H1 (cell line): ENCODE measurements at regions not wholly inside any gene's neighbourhood (a gene's known extent, or its start where the extent isn't known, plus 50 kb on each side); places are given as distances from the start of the nearest gene placed in this dataset.

Experiments used
- CTCF ChIA-PET: fragments of 300-600 bp; sonication (Branson Sonifier 250); formaldehyde crosslinking; loops from one replicate; lab custom pipeline; 2021; ENCODE audit not compliant: partially characterized antibody; lab: Charles Lee
- POLR2A ChIA-PET: fragments of 300-600 bp; sonication (Branson Sonifier 250); formaldehyde crosslinking; loops from one replicate; lab custom pipeline; 2021; ENCODE audit warnings: inconsistent platforms; ENCODE audit not compliant: partially characterized antibody; lab: Charles Lee
- DNase-seq, 2 experiments: peaks; one replicate each; pipeline versions ENCODE4 v3.0.0 to v3.0.0-alpha.2; 2010 to 2022; ENCODE audit warnings: low spot score in 2 of 2, low read depth in 1 of 2, mixed read lengths in 1 of 2
- FAIRE-seq: peaks from 2 replicates; lab custom pipeline; 2011; peaks lifted over from hg19 to GRCh38; lab: Jason Lieb, UNC
- H2AFZ ChIP-seq: 2 replicates; pipeline ENCODE4 v1.8.1; 2012; ENCODE audit warnings: low read length, inconsistent platforms
- H2AK5ac ChIP-seq: 2 replicates; pipeline ENCODE4 v1.6.1; 2013; ENCODE audit warnings: low read depth, low read length
- H2BK120ac ChIP-seq: replicated peaks from 2 replicates; pipeline ENCODE3; 2013; ENCODE audit warnings: low read depth, low read length, inconsistent platforms
- H2BK12ac ChIP-seq: 2 replicates; pipeline ENCODE4 v1.6.1; 2013; ENCODE audit warnings: low read depth, low read length
- H2BK15ac ChIP-seq: 2 replicates; pipeline ENCODE4 v1.6.1; 2013; ENCODE audit warnings: low read length
- H2BK20ac ChIP-seq: 2 replicates; pipeline ENCODE4 v1.6.1; 2013; ENCODE audit warnings: low read length
- H2BK5ac ChIP-seq: 2 replicates; pipeline ENCODE4 v1.6.1; 2013; ENCODE audit warnings: low read depth, low read length
- H3K14ac ChIP-seq: 2 replicates; pipeline ENCODE4 v1.6.1; 2013; ENCODE audit warnings: inconsistent platforms; ENCODE audit not compliant: insufficient read length
- H3K18ac ChIP-seq: 2 replicates; pipeline ENCODE4 v1.6.1; 2013; ENCODE audit warnings: low read length; ENCODE audit errors: extremely low read depth
- H3K23ac ChIP-seq: 2 replicates; pipeline ENCODE4 v1.6.1; 2013; ENCODE audit warnings: inconsistent platforms; ENCODE audit not compliant: insufficient read length
- H3K23me2 ChIP-seq: 2 replicates; pipeline ENCODE4 v1.6.1; 2013; ENCODE audit warnings: low read depth, low read length
- H3K27ac ChIP-seq: 2 replicates; pipeline ENCODE4 v1.6.1; 2011; ENCODE audit warnings: low read depth, low read length, inconsistent platforms
- H3K27me3 ChIP-seq, 4 experiments: replicated peaks in 1 of 4; 1 replicate in 1 of 4; 2 replicates in 3 of 4; pipeline versions ENCODE4 v1.6.1 to v1.8.1; 2011 to 2013; ENCODE audit warnings: low read length in 3 of 4, mild to moderate bottlenecking in 3 of 4, inconsistent platforms in 2 of 4, mixed read lengths in 2 of 4, moderate library complexity in 1 of 4; ENCODE audit not compliant: control insufficient read depth in 3 of 4, insufficient read depth in 3 of 4; ENCODE audit errors: extremely low read depth in 1 of 4
- H3K36me3 ChIP-seq, 4 experiments: 2 replicates each; pipeline versions ENCODE4 v1.6.1 to v1.8.1; 2011 to 2013; ENCODE audit warnings: mild to moderate bottlenecking in 4 of 4, low read length in 3 of 4, moderate library complexity in 2 of 4, control low read depth in 1 of 4, inconsistent platforms in 1 of 4; ENCODE audit not compliant: insufficient read depth in 4 of 4, control insufficient read depth in 2 of 4
- H3K4ac ChIP-seq: replicated peaks from 2 replicates; pipeline ENCODE3; 2013; ENCODE audit warnings: low read length, low read depth, mixed read lengths, inconsistent platforms; ENCODE audit not compliant: insufficient read length
- H3K4me1 ChIP-seq, 4 experiments: replicated peaks in 1 of 4; 1 replicate in 1 of 4; 2 replicates in 3 of 4; pipeline versions ENCODE4 v1.6.1 to v1.8.1; 2011 to 2013; ENCODE audit warnings: low read length in 3 of 4, inconsistent platforms in 2 of 4, mixed read lengths in 1 of 4; ENCODE audit not compliant: insufficient read depth in 4 of 4, control insufficient read depth in 3 of 4
- H3K4me2 ChIP-seq, 2 experiments: 2 replicates each; pipeline versions ENCODE4 v1.6.1 to v1.8.1; 2011 to 2013; ENCODE audit warnings: low read depth in 2 of 2, low read length in 2 of 2, control low read depth in 1 of 2, inconsistent platforms in 1 of 2, mild to moderate bottlenecking in 1 of 2; ENCODE audit not compliant: insufficient read depth in 1 of 2
- H3K4me3 ChIP-seq, 4 experiments: fragments of 200-600, 300-600 bp in 1 of 4; sonication (generic), shearing (Covaris generic), sonication (Bioruptor Twin) in 1 of 4; 2 replicates each; pipeline versions ENCODE4 v1.5.1 to v1.8.1; 2011 to 2016; ENCODE audit warnings: low read length in 4 of 4, low read depth in 3 of 4, control low read depth in 2 of 4, inconsistent platforms in 2 of 4, mild to moderate bottlenecking in 2 of 4, mixed read lengths in 1 of 4, moderate library complexity in 1 of 4; ENCODE audit not compliant: insufficient read depth in 2 of 4; ENCODE audit errors: extremely low read depth in 1 of 4
- H3K56ac ChIP-seq: replicated peaks from 2 replicates; pipeline ENCODE3; 2013; ENCODE audit warnings: low read depth, mild to moderate bottlenecking, mixed read lengths, low read length, inconsistent platforms; ENCODE audit not compliant: insufficient read length
- H3K79me1 ChIP-seq: 2 replicates; pipeline ENCODE4 v1.6.1; 2013; ENCODE audit warnings: low read depth, low read length, control low read depth
- H3K79me2 ChIP-seq, 2 experiments: 2 replicates each; pipeline versions ENCODE4 v1.6.1 to v1.8.1; 2012 to 2013; ENCODE audit warnings: low read length in 2 of 2, mild to moderate bottlenecking in 2 of 2, inconsistent platforms in 1 of 2; ENCODE audit not compliant: insufficient read depth in 2 of 2, control insufficient read depth in 1 of 2
- H3K9ac ChIP-seq, 4 experiments: replicated peaks in 1 of 4; 1 replicate in 1 of 4; 2 replicates in 3 of 4; pipeline versions ENCODE4 v1.6.1 to v1.8.1; 2011 to 2013; ENCODE audit warnings: low read depth in 3 of 4, low read length in 3 of 4, control low read depth in 2 of 4, mild to moderate bottlenecking in 2 of 4, moderate library complexity in 2 of 4, inconsistent platforms in 1 of 4; ENCODE audit errors: extremely low read depth in 1 of 4
- H3K9me3 ChIP-seq, 2 experiments: 2 replicates each; pipeline versions ENCODE4 v1.6.1 to v1.8.1; 2012 to 2013; ENCODE audit warnings: mild to moderate bottlenecking in 2 of 2, moderate library complexity in 2 of 2, control low read depth in 1 of 2, inconsistent platforms in 1 of 2, low read depth in 1 of 2, low read length in 1 of 2, mixed read lengths in 1 of 2; ENCODE audit not compliant: insufficient read depth in 2 of 2
- H4K20me1 ChIP-seq, 2 experiments: replicated peaks in 1 of 2; 2 replicates each; pipeline versions ENCODE3 to v1.8.1; 2011 to 2013; ENCODE audit warnings: inconsistent platforms in 2 of 2, low read length in 2 of 2, mild to moderate bottlenecking in 1 of 2; ENCODE audit not compliant: insufficient read depth in 2 of 2, control insufficient read depth in 1 of 2
- H4K5ac ChIP-seq: 2 replicates; pipeline ENCODE4 v1.6.1; 2013; ENCODE audit warnings: low read length, low read depth, mixed read lengths, inconsistent platforms; ENCODE audit not compliant: insufficient read length
- H4K8ac ChIP-seq: 2 replicates; pipeline ENCODE4 v1.8.0; 2013; ENCODE audit warnings: mild to moderate bottlenecking, moderate library complexity, low read length, inconsistent platforms; ENCODE audit not compliant: insufficient read depth; ENCODE audit errors: extremely low read depth
- H4K91ac ChIP-seq: replicated peaks from 2 replicates; pipeline ENCODE3; 2013; ENCODE audit warnings: low read length, mixed read lengths, inconsistent platforms; ENCODE audit not compliant: insufficient read length
- CHD2 ChIP-seq: IDR thresholded peaks from 2 replicates; pipeline ENCODE4 v1.6.1; 2012; ENCODE audit warnings: low read length, improper control_type of control experiment
- NANOG ChIP-seq: IDR thresholded peaks from 2 replicates; pipeline ENCODE4 v1.6.1; 2011; ENCODE audit warnings: low read length, low read depth, mild to moderate bottlenecking, inconsistent platforms; ENCODE audit not compliant: insufficient read depth, poor library complexity, severe bottlenecking
- NRF1 ChIP-seq: IDR thresholded peaks from 2 replicates; pipeline ENCODE4 v1.6.1; 2011; ENCODE audit warnings: mild to moderate bottlenecking, low read depth, low read length, improper control_type of control experiment
- PHF8 ChIP-seq: fragments of 200-600 bp; sonication (generic); conservative IDR thresholded peaks from 2 replicates; pipeline ENCODE4 v1.7.1; 2012; ENCODE audit warnings: low read depth, mild to moderate bottlenecking, inconsistent platforms, low read length, moderate library complexity
- SIRT6 ChIP-seq: IDR thresholded peaks from one replicate; pipeline ENCODE4 v1.7.1; 2012; ENCODE audit warnings: low read length, inconsistent platforms
- SIX5 ChIP-seq: IDR thresholded peaks from 2 replicates; pipeline ENCODE4 v1.6.1; 2011; ENCODE audit warnings: mild to moderate bottlenecking, low read depth, low read length
- TAF7 ChIP-seq: optimal IDR thresholded peaks from 2 replicates; pipeline ENCODE3; 2011; ENCODE audit warnings: low read depth, mild to moderate bottlenecking, inconsistent platforms, low read length, moderate library complexity, borderline replicate concordance
- TCF12 ChIP-seq: IDR thresholded peaks from 2 replicates; pipeline ENCODE4 v1.6.1; 2011; ENCODE audit warnings: low read depth, mild to moderate bottlenecking, low read length
- ZNF274 ChIP-seq: IDR thresholded peaks from 2 replicates; pipeline ENCODE4 v1.7.0; 2012; ENCODE audit warnings: low read length, borderline replicate concordance; ENCODE audit errors: extremely low read depth

GRCh38 chr14:82595466-82595865 lies 1061.8 kb upstream of the SEL1L start:
- H3K27ac ChIP-seq, result no peak overlapping the region
- no peak overlapping the region for H3K14ac ChIP-seq
- H4K5ac ChIP-seq, result no peak overlapping the region
- H2BK15ac ChIP-seq, result no peak overlapping the region
- H3K36me3 ChIP-seq, result no peaks in the 10 kb centered on the region
- no peak overlapping the region for H4K91ac ChIP-seq
- H2AK5ac ChIP-seq, result no peak overlapping the region
- no peak overlapping the region for H3K56ac ChIP-seq
- no peak for FAIRE-seq
- H2AFZ ChIP-seq, result no peak overlapping the region
- H3K23me2 ChIP-seq, result no peaks in the 10 kb centered on the region
- no peaks in the 10 kb centered on the region for H3K9me3 ChIP-seq
- no peaks in the 10 kb centered on the region for H3K79me2 ChIP-seq
- no peaks in the 10 kb centered on the region for H3K79me1 ChIP-seq
- H2BK20ac ChIP-seq, result no peak overlapping the region
- no peaks in the 10 kb centered on the region for H4K20me1 ChIP-seq
- no peaks in the 10 kb centered on the region for H3K4me1 ChIP-seq
- POLR2A ChIA-PET, result no interaction called here
- DNase-seq, result no peak
- no peak overlapping the region for H3K9ac ChIP-seq
- no peak overlapping the region for H3K4me2 ChIP-seq
- no peak overlapping the region for H3K4ac ChIP-seq
- H2BK12ac ChIP-seq, result no peak overlapping the region
- CTCF ChIA-PET, result no interaction called here
- no peak overlapping the region for H3K18ac ChIP-seq
- no peak for TF ChIP-seq ZNF274
- TF ChIP-seq SIX5, result no peak
- TF ChIP-seq NRF1, result no peak
- TF ChIP-seq TAF7, result no peak
- no peak for TF ChIP-seq TCF12
- no peak for TF ChIP-seq CHD2
- no peak for TF ChIP-seq PHF8
- TF ChIP-seq SIRT6, result no peak
- TF ChIP-seq NANOG, result no peak
- no peak overlapping the region for H3K23ac ChIP-seq
- no peak overlapping the region for H3K4me3 ChIP-seq
- H4K8ac ChIP-seq, result no peak overlapping the region
- H3K27me3 ChIP-seq, result no peaks in the 10 kb centered on the region
- H2BK120ac ChIP-seq, result no peak overlapping the region
- H2BK5ac ChIP-seq, result no peak overlapping the region
